IPS-15b (cell line): ENCODE measurements at regions not wholly inside any gene's neighbourhood (a gene's known extent, or its start where the extent isn't known, plus 50 kb on each side); places are given as distances from the start of the nearest gene placed in this dataset.
A peak's percentile ranks its signal among the peaks of the same experiment; 100 is the strongest.

Experiments used
- H3K27me3 ChIP-seq: one replicate; pipeline ENCODE4 v1.6.1; 2013; ENCODE audit warnings: low read length; ENCODE audit not compliant: control insufficient read depth, insufficient read depth
- H3K36me3 ChIP-seq: one replicate; pipeline ENCODE4 v1.6.1; 2013; ENCODE audit warnings: low read length; ENCODE audit not compliant: control insufficient read depth, insufficient read depth
- H3K4me1 ChIP-seq: one replicate; pipeline ENCODE4 v1.6.1; 2013; ENCODE audit warnings: mild to moderate bottlenecking, low read length; ENCODE audit not compliant: control insufficient read depth, insufficient read depth
- H3K4me3 ChIP-seq: one replicate; pipeline ENCODE4 v1.5.1; 2013; ENCODE audit warnings: low read depth, low read length
- H3K9ac ChIP-seq: one replicate; pipeline ENCODE4 v1.6.1; 2013; ENCODE audit warnings: low read depth, mild to moderate bottlenecking, low read length
- H3K9me3 ChIP-seq: one replicate; pipeline ENCODE4 v1.6.1; 2013; ENCODE audit warnings: mild to moderate bottlenecking, low read length; ENCODE audit not compliant: control insufficient read depth, insufficient read depth

- Histone ChIP-seq H3K4me1 (no peaks in the 10 kb centered on the region), H3K27me3 (no peaks in the 10 kb centered on the region), H3K9me3 (peaks cover 3% of the 10 kb centered on the region), H3K36me3 (no peaks in the 10 kb centered on the region), H3K4me3 (no peak overlapping the region), H3K9ac (no peak overlapping the region)
Observed at GRCh38 chr16:65783709-65784474, 582.6 kb upstream of the CDH5 start.

GRCh38 chr16:65782611-65783600, 583.6 kb upstream of the CDH5 start:
- H3K4me3 ChIP-seq = no peak overlapping the region
- H3K36me3 ChIP-seq = no peaks in the 10 kb centered on the region
- peaks cover 3% of the 10 kb centered on the region for H3K9me3 ChIP-seq
- no peaks in the 10 kb centered on the region for H3K4me1 ChIP-seq
- no peak overlapping the region for H3K9ac ChIP-seq
- H3K27me3 ChIP-seq = no peaks in the 10 kb centered on the region

GRCh38 chr16:65781855-65782254, 584.6 kb upstream of the CDH5 start:
- Histone ChIP-seq H3K27me3 (no peaks in the 10 kb centered on the region), H3K4me3 (no peak overlapping the region), H3K9me3 (peaks cover 6% of the 10 kb centered on the region), H3K36me3 (no peaks in the 10 kb centered on the region), H3K4me1 (no peaks in the 10 kb centered on the region), H3K9ac (no peak overlapping the region)

- Histone ChIP-seq H3K36me3 (no peaks in the 10 kb centered on the region), H3K4me1 (no peaks in the 10 kb centered on the region)
Observed at GRCh38 chr16:65781363-65781762, 585.1 kb upstream of the CDH5 start.

GRCh38 chr16:65779201-65779600, 587.3 kb upstream of the CDH5 start:
- Histone ChIP-seq H3K27me3 (no peaks in the 10 kb centered on the region), H3K9ac (no peak overlapping the region), H3K4me1 (no peaks in the 10 kb centered on the region), H3K4me3 (no peak overlapping the region), H3K36me3 (no peaks in the 10 kb centered on the region), H3K9me3 (peaks cover 6% of the 10 kb centered on the region)

More at GRCh38 chr16:65781363-65781762, 585.1 kb upstream of the CDH5 start:
- Histone ChIP-seq H3K27me3 (no peaks in the 10 kb centered on the region), H3K9ac (no peak overlapping the region), H3K9me3 (peaks cover 6% of the 10 kb centered on the region), H3K4me3 (no peak overlapping the region)

- Histone ChIP-seq H3K4me3 (no peak overlapping the region), H3K27me3 (no peaks in the 10 kb centered on the region), H3K9me3 (peaks cover 6% of the 10 kb centered on the region), H3K36me3 (no peaks in the 10 kb centered on the region), H3K9ac (no peak overlapping the region), H3K4me1 (peaks cover 9% of the 10 kb centered on the region)
Observed at GRCh38 chr16:65776639-65777183, 589.8 kb upstream of the CDH5 start.

- Histone ChIP-seq H3K9ac (no peak overlapping the region), H3K4me3 (no peak overlapping the region), H3K9me3 (peaks cover 11% of the 10 kb centered on the region)
Observed at GRCh38 chr16:65775829-65776228, 590.7 kb upstream of the CDH5 start.

GRCh38 chr16:65774350-65774749, 592.1 kb upstream of the CDH5 start:
- Histone ChIP-seq H3K4me1 (peaks cover 9% of the 10 kb centered on the region), H3K27me3 (no peaks in the 10 kb centered on the region), H3K36me3 (peaks cover 4% of the 10 kb centered on the region), H3K9me3 (peaks cover 23% of the 10 kb centered on the region), H3K9ac (no peak overlapping the region), H3K4me3 (no peak overlapping the region)

More at GRCh38 chr16:65775829-65776228, 590.7 kb upstream of the CDH5 start:
- Histone ChIP-seq H3K4me1 (peaks cover 9% of the 10 kb centered on the region), H3K36me3 (no peaks in the 10 kb centered on the region), H3K27me3 (no peaks in the 10 kb centered on the region)

GRCh38 chr16:65773301-65773874, 593.1 kb upstream of the CDH5 start:
- H3K9me3 ChIP-seq = peaks cover 27% of the 10 kb centered on the region
- peaks cover 4% of the 10 kb centered on the region for H3K36me3 ChIP-seq
- peak overlapping the region; percentile 30 for H3K9ac ChIP-seq
- peaks cover 9% of the 10 kb centered on the region for H3K4me1 ChIP-seq
- no peak overlapping the region for H3K4me3 ChIP-seq
- H3K27me3 ChIP-seq = no peaks in the 10 kb centered on the region

- peaks cover 25% of the 10 kb centered on the region for H3K9me3 ChIP-seq
- no peak overlapping the region for H3K4me3 ChIP-seq
- no peaks in the 10 kb centered on the region for H3K27me3 ChIP-seq
- peaks cover 11% of the 10 kb centered on the region for H3K4me1 ChIP-seq
- H3K9ac ChIP-seq = no peak overlapping the region
- peaks cover 4% of the 10 kb centered on the region for H3K36me3 ChIP-seq
Observed at GRCh38 chr16:65772134-65772732, 594.3 kb upstream of the CDH5 start.

- Histone ChIP-seq H3K4me1 (peaks cover 12% of the 10 kb centered on the region), H3K36me3 (peaks cover 4% of the 10 kb centered on the region), H3K4me3 (no peak overlapping the region), H3K9me3 (peaks cover 24% of the 10 kb centered on the region), H3K27me3 (no peaks in the 10 kb centered on the region), H3K9ac (no peak overlapping the region)
Observed at GRCh38 chr16:65771707-65772106, 594.8 kb upstream of the CDH5 start.
